DMS53 treated with DMSO at 0.1 percent for 48 hours (cell line): ENCODE measurements at regions not wholly inside any gene's neighbourhood (a gene's known extent, or its start where the extent isn't known, plus 50 kb on each side); places are given as distances from the start of the nearest gene placed in this dataset.
"Not testable (repeated sequence)": the region's sequence is repeated elsewhere in the genome, so short reads cannot be mapped to it uniquely, and the experiment has no call there.

Experiments
- DNase-seq: peaks from one replicate; lab custom pipeline; 2025; ENCODE audit not compliant: unreplicated experiment; lab: John Stamatoyannopoulos, UW

- DNase-seq, result no peak
Measured at GRCh38 chr13:76829572-76830327, 56.5 kb downstream of the KCTD12 start.

GRCh38 chr13:76828316-76828741, 57.9 kb downstream of the KCTD12 start:
- DNase-seq, result no peak

GRCh38 chr13:76826527-76826926, 59.7 kb downstream of the KCTD12 start:
- no peak for DNase-seq

GRCh38 chr13:76825430-76825829, 60.8 kb downstream of the KCTD12 start:
- DNase-seq, result no peak

GRCh38 chr13:76823969-76824368, 62.2 kb downstream of the KCTD12 start:
- DNase-seq, result no peak

GRCh38 chr13:76822698-76823267, 63.4 kb downstream of the KCTD12 start:
- DNase-seq, result no peak

- DNase-seq, result not testable (repeated sequence)
Measured at GRCh38 chr13:76821222-76821621, 65.0 kb downstream of the KCTD12 start.

- DNase-seq, result no peak
Measured at GRCh38 chr13:76820759-76821158, 65.4 kb downstream of the KCTD12 start.

- DNase-seq, result peak; percentile 48
Measured at GRCh38 chr13:76816394-76816793, 69.8 kb downstream of the KCTD12 start.

GRCh38 chr13:76815344-76815743, 70.9 kb downstream of the KCTD12 start:
- DNase-seq, result no peak

GRCh38 chr13:76813891-76814290, 72.3 kb downstream of the KCTD12 start:
- DNase-seq, result peak; percentile 41

GRCh38 chr13:76813000-76813691, 73.1 kb downstream of the KCTD12 start:
- DNase-seq, result no peak

- DNase-seq, result no peak
Measured at GRCh38 chr13:76812206-76812897, 73.9 kb downstream of the KCTD12 start.

GRCh38 chr13:76809389-76809788, 76.8 kb downstream of the KCTD12 start:
- DNase-seq, result no peak

GRCh38 chr13:76808927-76809326, 77.3 kb downstream of the KCTD12 start:
- no peak for DNase-seq

GRCh38 chr13:76804801-76805200, 81.4 kb downstream of the KCTD12 start:
- DNase-seq, result no peak

GRCh38 chr13:76803831-76804230, 82.4 kb downstream of the KCTD12 start:
- no peak for DNase-seq

- no peak for DNase-seq
Measured at GRCh38 chr13:76800943-76801342, 85.3 kb downstream of the KCTD12 start.

- no peak for DNase-seq
Measured at GRCh38 chr13:76799696-76800095, 86.5 kb downstream of the KCTD12 start.

GRCh38 chr13:76798037-76798436, 88.2 kb downstream of the KCTD12 start:
- no peak for DNase-seq

GRCh38 chr13:76797361-76797760, 88.8 kb downstream of the KCTD12 start:
- no peak for DNase-seq

- DNase-seq, result no peak
Measured at GRCh38 chr13:76796851-76797250, 89.4 kb downstream of the KCTD12 start.
